ENCODE measurements at regions not wholly inside any gene's neighbourhood (a gene's known extent, or its start where the extent isn't known, plus 50 kb on each side); places are given as distances from the start of the nearest gene placed in this dataset.

DNA sequence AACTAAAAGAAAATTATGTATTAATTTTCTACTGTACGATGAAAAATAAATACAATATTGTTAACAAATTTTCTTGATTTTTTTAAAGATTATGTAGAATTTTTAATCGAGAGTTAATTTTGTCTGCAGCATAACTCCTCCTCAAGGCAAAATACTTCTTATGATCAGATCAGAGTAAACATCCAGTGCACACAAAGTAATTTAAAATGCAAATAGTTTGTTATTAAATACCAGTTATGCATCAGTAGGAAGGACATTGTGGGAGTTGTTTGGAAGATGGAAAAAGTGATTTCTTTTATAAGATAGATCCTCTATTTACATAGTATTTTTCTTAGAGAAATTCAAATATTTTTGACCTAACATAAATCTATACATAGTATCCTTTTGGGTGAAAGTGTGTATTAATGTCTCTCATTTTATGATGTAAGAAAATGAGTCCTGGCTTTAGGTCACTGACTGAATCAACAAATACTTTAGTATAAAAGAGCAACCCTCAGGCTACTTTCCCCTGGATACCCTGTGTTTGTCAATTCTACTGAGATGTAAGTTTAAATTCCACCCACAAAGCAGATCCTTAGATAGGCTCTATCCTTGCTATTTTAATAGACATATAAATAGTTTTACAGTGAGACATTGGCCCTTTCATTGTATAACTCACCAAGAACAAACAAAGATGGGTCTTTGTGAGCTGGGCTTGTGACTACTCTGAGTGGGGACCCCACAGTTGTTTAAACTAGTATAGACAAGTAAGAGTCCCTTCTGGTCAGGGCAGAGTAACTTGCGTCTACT is 1133.7 kb downstream of the GATA3 start:
- no peak overlapping the region for H3K9ac ChIP-seq (ENCODE audit: low read length)
- no peaks in the 10 kb centered on the region for H3K9me3 ChIP-seq (ENCODE audit: insufficient read depth, low read depth, low read length)
- H3K4me3 ChIP-seq (ENCODE audit: low read depth, low read length) = no peak overlapping the region
- no peak overlapping the region for H2AK5ac ChIP-seq (ENCODE audit: low read length)
- no peak overlapping the region for H3K14ac ChIP-seq (ENCODE audit: low read length)
- no peak overlapping the region for H2BK120ac ChIP-seq (ENCODE audit: insufficient read depth, low read length, poor library complexity)
- H2BK5ac ChIP-seq (ENCODE audit: low read depth, low read length, poor library complexity) = no peak overlapping the region
- no peak overlapping the region for H3K4ac ChIP-seq (ENCODE audit: low read depth, low read length)
- H3K36me3 ChIP-seq (ENCODE audit: control insufficient read depth in 1 of 2, insufficient read depth in 2 of 2, low read length in 2 of 2) = no peaks in the 10 kb centered on the region
- H4K91ac ChIP-seq (ENCODE audit: low read depth, low read length) = no peak overlapping the region
- no peaks in the 10 kb centered on the region for H3K27me3 ChIP-seq (ENCODE audit: insufficient read depth, low read length)
- no peak overlapping the region for H3K4me2 ChIP-seq (ENCODE audit: low read length)
- no peak overlapping the region for H4K12ac ChIP-seq (ENCODE audit: low read depth, low read length)
- no peak overlapping the region for H3K18ac ChIP-seq (ENCODE audit: low read length)
- H2AFZ ChIP-seq (ENCODE audit: insufficient read depth, low read length, poor library complexity) = no peak overlapping the region
- no CpG with 5 or more reads among the region's 3 CpGs for WGBS (ENCODE audit: extremely low coverage, insufficient coverage, insufficient read length)
- peak; percentile 58 to 85 for DNase-seq
- H2BK12ac ChIP-seq (ENCODE audit: low read length) = no peak overlapping the region
- no peaks in the 10 kb centered on the region for H3K79me2 ChIP-seq (ENCODE audit: control insufficient read depth, insufficient read depth, low read length, poor library complexity)
- no peaks in the 10 kb centered on the region for H3K79me1 ChIP-seq (ENCODE audit: low read length)
- H4K8ac ChIP-seq (ENCODE audit: low read depth, low read length) = no peak overlapping the region
- H3K23ac ChIP-seq (ENCODE audit: low read length) = no peak overlapping the region
- no peak overlapping the region for H3K27ac ChIP-seq (ENCODE audit: low read depth, low read length)
- no peaks in the 10 kb centered on the region for H3K4me1 ChIP-seq (ENCODE audit: control insufficient read depth in 1 of 2, insufficient read depth in 2 of 2, low read length in 2 of 2)

GRCh38 chr10:9189448-9189847 is 1135.0 kb downstream of the GATA3 start:
- Histone ChIP-seq H4K91ac (ENCODE audit: low read depth, low read length) (no peak overlapping the region), H2AK5ac (ENCODE audit: low read length) (no peak overlapping the region), H3K9ac (ENCODE audit: low read length) (no peak overlapping the region), H2BK120ac (ENCODE audit: insufficient read depth, low read length, poor library complexity) (no peak overlapping the region), H3K4me3 (ENCODE audit: low read depth, low read length) (no peak overlapping the region), H2AFZ (ENCODE audit: insufficient read depth, low read length, poor library complexity) (no peak overlapping the region), H3K79me1 (ENCODE audit: low read length) (no peaks in the 10 kb centered on the region), H3K27ac (ENCODE audit: low read depth, low read length) (no peak overlapping the region), H3K79me2 (ENCODE audit: control insufficient read depth, insufficient read depth, low read length, poor library complexity) (no peaks in the 10 kb centered on the region), H3K36me3 (ENCODE audit: control insufficient read depth in 1 of 2, insufficient read depth in 2 of 2, low read length in 2 of 2) (no peaks in the 10 kb centered on the region), H3K14ac (ENCODE audit: low read length) (no peak overlapping the region), H3K9me3 (ENCODE audit: insufficient read depth, low read depth, low read length) (no peaks in the 10 kb centered on the region), H2BK12ac (ENCODE audit: low read length) (no peak overlapping the region), H3K18ac (ENCODE audit: low read length) (no peak overlapping the region), H4K8ac (ENCODE audit: low read depth, low read length) (no peak overlapping the region), H4K12ac (ENCODE audit: low read depth, low read length) (no peak overlapping the region), H3K23ac (ENCODE audit: low read length) (no peak overlapping the region), H2BK5ac (ENCODE audit: low read depth, low read length, poor library complexity) (no peak overlapping the region), H3K4me1 (ENCODE audit: control insufficient read depth in 1 of 2, insufficient read depth in 2 of 2, low read length in 2 of 2) (no peaks in the 10 kb centered on the region), H3K27me3 (ENCODE audit: insufficient read depth, low read length) (no peaks in the 10 kb centered on the region), H3K4ac (ENCODE audit: low read depth, low read length) (no peak overlapping the region), H3K4me2 (ENCODE audit: low read length) (no peak overlapping the region)
- DNase-seq = no peak
- no CpG with 5 or more reads among the region's 2 CpGs for WGBS (ENCODE audit: extremely low coverage, insufficient coverage, insufficient read length)

DNA sequence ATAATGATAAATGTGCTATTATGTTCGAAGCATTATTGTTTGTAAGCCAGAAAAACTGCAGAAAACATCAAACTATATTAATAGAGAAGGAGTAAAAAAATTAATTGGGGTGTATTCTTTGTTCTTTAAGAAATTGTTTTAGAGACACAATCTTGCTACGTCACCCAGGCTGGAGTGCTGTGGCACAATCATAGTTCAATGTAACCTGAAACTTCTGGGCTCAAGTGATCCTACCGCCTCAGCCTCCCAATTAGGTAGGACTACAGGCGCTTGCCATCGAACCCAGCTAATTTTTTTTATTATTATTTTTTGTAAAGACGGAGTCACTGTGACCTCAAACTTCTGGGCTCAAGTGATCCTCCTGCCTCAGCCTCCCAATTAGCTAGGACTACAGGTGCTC is 1138.6 kb downstream of the GATA3 start:
- Histone ChIP-seq H2AK5ac (ENCODE audit: low read length) (no peak overlapping the region), H3K14ac (ENCODE audit: low read length) (no peak overlapping the region), H3K18ac (ENCODE audit: low read length) (no peak overlapping the region), H3K4me2 (ENCODE audit: low read length) (no peak overlapping the region), H3K27me3 (ENCODE audit: insufficient read depth, low read length) (no peaks in the 10 kb centered on the region), H3K27ac (ENCODE audit: low read depth, low read length) (no peak overlapping the region), H3K4me1 (ENCODE audit: control insufficient read depth in 1 of 2, insufficient read depth in 2 of 2, low read length in 2 of 2) (no peaks in the 10 kb centered on the region), H2BK5ac (ENCODE audit: low read depth, low read length, poor library complexity) (no peak overlapping the region), H4K12ac (ENCODE audit: low read depth, low read length) (no peak overlapping the region), H2AFZ (ENCODE audit: insufficient read depth, low read length, poor library complexity) (no peak overlapping the region), H3K9me3 (ENCODE audit: insufficient read depth, low read depth, low read length) (no peaks in the 10 kb centered on the region), H3K36me3 (ENCODE audit: control insufficient read depth in 1 of 2, insufficient read depth in 2 of 2, low read length in 2 of 2) (no peaks in the 10 kb centered on the region), H2BK12ac (ENCODE audit: low read length) (no peak overlapping the region), H3K4ac (ENCODE audit: low read depth, low read length) (no peak overlapping the region), H3K9ac (ENCODE audit: low read length) (no peak overlapping the region), H2BK120ac (ENCODE audit: insufficient read depth, low read length, poor library complexity) (no peak overlapping the region), H3K23ac (ENCODE audit: low read length) (no peak overlapping the region), H3K4me3 (ENCODE audit: low read depth, low read length) (no peak overlapping the region), H4K8ac (ENCODE audit: low read depth, low read length) (no peak overlapping the region), H3K79me2 (ENCODE audit: control insufficient read depth, insufficient read depth, low read length, poor library complexity) (no peaks in the 10 kb centered on the region), H3K79me1 (ENCODE audit: low read length) (no peaks in the 10 kb centered on the region), H4K91ac (ENCODE audit: low read depth, low read length) (no peak overlapping the region)
- no peak for DNase-seq
- no CpG with 5 or more reads among the region's 6 CpGs for WGBS (ENCODE audit: extremely low coverage, insufficient coverage, insufficient read length)

GRCh38 chr10:9195385-9195784 is 1140.9 kb downstream of the GATA3 start:
- Histone ChIP-seq H3K9ac (ENCODE audit: low read length) (no peak overlapping the region), H3K14ac (ENCODE audit: low read length) (no peak overlapping the region), H3K9me3 (ENCODE audit: insufficient read depth, low read depth, low read length) (no peaks in the 10 kb centered on the region), H3K4me3 (ENCODE audit: low read depth, low read length) (no peak overlapping the region), H3K79me1 (ENCODE audit: low read length) (no peaks in the 10 kb centered on the region), H2AK5ac (ENCODE audit: low read length) (no peak overlapping the region), H3K36me3 (ENCODE audit: control insufficient read depth in 1 of 2, insufficient read depth in 2 of 2, low read length in 2 of 2) (no peaks in the 10 kb centered on the region), H2BK5ac (ENCODE audit: low read depth, low read length, poor library complexity) (no peak overlapping the region), H4K91ac (ENCODE audit: low read depth, low read length) (no peak overlapping the region), H3K79me2 (ENCODE audit: control insufficient read depth, insufficient read depth, low read length, poor library complexity) (no peaks in the 10 kb centered on the region), H4K8ac (ENCODE audit: low read depth, low read length) (no peak overlapping the region), H3K4me2 (ENCODE audit: low read length) (no peak overlapping the region), H2BK120ac (ENCODE audit: insufficient read depth, low read length, poor library complexity) (no peak overlapping the region), H2AFZ (ENCODE audit: insufficient read depth, low read length, poor library complexity) (no peak overlapping the region), H3K27ac (ENCODE audit: low read depth, low read length) (no peak overlapping the region), H3K27me3 (ENCODE audit: insufficient read depth, low read length) (no peaks in the 10 kb centered on the region), H3K23ac (ENCODE audit: low read length) (no peak overlapping the region), H3K4ac (ENCODE audit: low read depth, low read length) (no peak overlapping the region), H3K18ac (ENCODE audit: low read length) (no peak overlapping the region), H2BK12ac (ENCODE audit: low read length) (no peak overlapping the region), H4K12ac (ENCODE audit: low read depth, low read length) (no peak overlapping the region), H3K4me1 (ENCODE audit: control insufficient read depth in 1 of 2, insufficient read depth in 2 of 2, low read length in 2 of 2) (no peaks in the 10 kb centered on the region)
- peak in 1 of 2 donors; percentile 22 for DNase-seq
- no CpG with 5 or more reads among the region's 2 CpGs for WGBS (ENCODE audit: extremely low coverage, insufficient coverage, insufficient read length)
